NCI-H2029 treated with DMSO at 0.1 percent for 48 hours (cell line): ENCODE measurements at regions not wholly inside any gene's neighbourhood (a gene's known extent, or its start where the extent isn't known, plus 50 kb on each side); places are given as distances from the start of the nearest gene placed in this dataset.

Experiments used
- DNase-seq: peaks from one replicate; lab custom pipeline; 2025; lab: John Stamatoyannopoulos, UW

- no peak for DNase-seq
Measured at GRCh38 chr6:150651808-150652470, 52.3 kb downstream of the PLEKHG1 start.

- DNase-seq = no peak
Measured at GRCh38 chr6:150652848-150653613, 53.3 kb downstream of the PLEKHG1 start.

GRCh38 chr6:150654608-150655007 is 54.9 kb downstream of the PLEKHG1 start:
- DNase-seq = no peak

GRCh38 chr6:150656156-150656555 is 56.5 kb downstream of the PLEKHG1 start:
- DNase-seq = no peak

- no peak for DNase-seq
Measured at GRCh38 chr6:150658421-150658820, 58.7 kb downstream of the PLEKHG1 start.

- DNase-seq = no peak
Measured at GRCh38 chr6:150659046-150659763, 59.5 kb downstream of the PLEKHG1 start.

GRCh38 chr6:150661216-150662007 is 61.7 kb downstream of the PLEKHG1 start:
- no peak for DNase-seq

- DNase-seq = no peak
Measured at GRCh38 chr6:150662814-150663213, 63.1 kb downstream of the PLEKHG1 start.

GRCh38 chr6:150664091-150664490 is 64.4 kb downstream of the PLEKHG1 start:
- no peak for DNase-seq

- DNase-seq = no peak
Measured at GRCh38 chr6:150666071-150666470, 66.4 kb downstream of the PLEKHG1 start.

GRCh38 chr6:150667359-150667758 is 67.7 kb downstream of the PLEKHG1 start:
- no peak for DNase-seq

- no peak for DNase-seq
Measured at GRCh38 chr6:150667977-150668716, 68.5 kb downstream of the PLEKHG1 start.

GRCh38 chr6:150668900-150669302 is 69.2 kb downstream of the PLEKHG1 start:
- no peak for DNase-seq

GRCh38 chr6:150670311-150670710 is 70.6 kb downstream of the PLEKHG1 start:
- no peak for DNase-seq

- no peak for DNase-seq
Measured at GRCh38 chr6:150672800-150673199, 73.1 kb downstream of the PLEKHG1 start.

- DNase-seq = no peak
Measured at GRCh38 chr6:150673720-150674346, 74.1 kb downstream of the PLEKHG1 start.

- DNase-seq = no peak
Measured at GRCh38 chr6:150676344-150676743, 76.7 kb downstream of the PLEKHG1 start.

GRCh38 chr6:150676772-150677171 is 77.1 kb downstream of the PLEKHG1 start:
- no peak for DNase-seq

- DNase-seq = no peak
Measured at GRCh38 chr6:150680510-150680909, 80.8 kb downstream of the PLEKHG1 start.

- no peak for DNase-seq
Measured at GRCh38 chr6:150681578-150682395, 82.1 kb downstream of the PLEKHG1 start.
